Mesenchymal stem cell (in vitro differentiated cells and primary cell): ENCODE measurements at regions not wholly inside any gene's neighbourhood (a gene's known extent, or its start where the extent isn't known, plus 50 kb on each side); places are given as distances from the start of the nearest gene placed in this dataset.
A peak's percentile ranks its signal among the peaks of the same experiment; 100 is the strongest.

Source experiments
- DNase-seq: peaks from one replicate; pipeline ENCODE4 v3.0.0-alpha.2; 2013
- H2AFZ ChIP-seq: one replicate; pipeline ENCODE4 v1.6.1; 2013; ENCODE audit warnings: low read depth, mild to moderate bottlenecking, control low read depth, inconsistent platforms, low read length, moderate library complexity
- H2AK5ac ChIP-seq: 2 replicates; pipeline ENCODE4 v1.6.1; 2013; ENCODE audit warnings: low read length, moderate library complexity, mild to moderate bottlenecking, inconsistent platforms; ENCODE audit not compliant: severe bottlenecking
- H2BK120ac ChIP-seq: one replicate; pipeline ENCODE4 v1.6.1; 2013; ENCODE audit warnings: low read depth, mild to moderate bottlenecking, inconsistent platforms, low read length, moderate library complexity
- H2BK12ac ChIP-seq, 2 experiments: one replicate each; pipeline ENCODE4 v1.6.1; 2013; ENCODE audit warnings: inconsistent platforms in 2 of 2, low read length in 2 of 2, mild to moderate bottlenecking in 2 of 2, moderate library complexity in 2 of 2, control low read depth in 1 of 2
- H2BK15ac ChIP-seq: one replicate; pipeline ENCODE4 v1.6.1; 2013; ENCODE audit warnings: mild to moderate bottlenecking, low read depth, inconsistent platforms; ENCODE audit not compliant: poor library complexity, severe bottlenecking
- H2BK5ac ChIP-seq: 2 replicates; pipeline ENCODE4 v1.6.1; 2013; ENCODE audit warnings: low read depth, mild to moderate bottlenecking, low read length, control low read depth, inconsistent platforms; ENCODE audit not compliant: poor library complexity, severe bottlenecking
- H3K14ac ChIP-seq, 2 experiments: one replicate each; pipeline ENCODE4 v1.6.1; 2013; ENCODE audit warnings: inconsistent platforms in 2 of 2, low read length in 2 of 2, control low read depth in 1 of 2, mild to moderate bottlenecking in 1 of 2, moderate library complexity in 1 of 2
- H3K18ac ChIP-seq, 2 experiments: one replicate each; pipeline ENCODE4 v1.6.1; 2013; ENCODE audit warnings: inconsistent platforms in 2 of 2, low read length in 2 of 2, control low read depth in 1 of 2, low read depth in 1 of 2, mild to moderate bottlenecking in 1 of 2
- H3K23ac ChIP-seq, 2 experiments: one replicate each; pipeline ENCODE4 v1.6.1; 2013; ENCODE audit warnings: inconsistent platforms in 2 of 2, low read length in 2 of 2, mild to moderate bottlenecking in 2 of 2, moderate library complexity in 2 of 2, control low read depth in 1 of 2
- H3K27ac ChIP-seq: 2 replicates; pipeline ENCODE4 v1.5.1; 2013; ENCODE audit warnings: mild to moderate bottlenecking, moderate library complexity, low read length, control low read depth, inconsistent platforms; ENCODE audit not compliant: poor library complexity, severe bottlenecking
- H3K27me3 ChIP-seq, 2 experiments: 2 replicates each; pipeline versions ENCODE4 v1.6.1 to v1.7.0; 2013; ENCODE audit warnings: low read length in 2 of 2, mild to moderate bottlenecking in 2 of 2, moderate library complexity in 2 of 2, control low read depth in 1 of 2, inconsistent platforms in 1 of 2; ENCODE audit not compliant: control insufficient read depth in 1 of 2, insufficient read depth in 1 of 2
- H3K36me3 ChIP-seq, 2 experiments: 2 replicates each; pipeline versions ENCODE4 v1.6.1 to v1.7.0; 2013; ENCODE audit warnings: low read length in 2 of 2, control low read depth in 1 of 2, inconsistent platforms in 1 of 2, low read depth in 1 of 2, mild to moderate bottlenecking in 1 of 2; ENCODE audit not compliant: insufficient read depth in 2 of 2, control insufficient read depth in 1 of 2
- H3K4ac ChIP-seq, 2 experiments: one replicate each; pipeline ENCODE4 v1.6.1; 2013; ENCODE audit warnings: inconsistent platforms in 2 of 2, low read length in 2 of 2, mild to moderate bottlenecking in 2 of 2, moderate library complexity in 2 of 2, control low read depth in 1 of 2, low read depth in 1 of 2
- H3K4me1 ChIP-seq: 2 replicates; pipeline ENCODE4 v1.6.1; 2013; ENCODE audit warnings: low read depth, low read length, control low read depth; ENCODE audit not compliant: control insufficient read depth, insufficient read depth
- H3K4me2 ChIP-seq: 2 replicates; pipeline ENCODE4 v1.6.1; 2013; ENCODE audit warnings: low read length, mild to moderate bottlenecking, inconsistent platforms; ENCODE audit not compliant: poor library complexity, severe bottlenecking
- H3K4me3 ChIP-seq, 2 experiments: 2 replicates each; pipeline versions ENCODE4 v1.5.1 to v1.7.0; 2013; ENCODE audit warnings: low read length in 2 of 2, mild to moderate bottlenecking in 2 of 2, control low read depth in 1 of 2, low read depth in 1 of 2; ENCODE audit not compliant: insufficient read depth in 1 of 2
- H3K79me1 ChIP-seq: replicated peaks from 2 replicates; pipeline ENCODE4 v1.6.1; 2013; ENCODE audit warnings: mild to moderate bottlenecking, control low read depth, low read length, inconsistent platforms; ENCODE audit not compliant: poor library complexity, severe bottlenecking
- H3K9ac ChIP-seq: 2 replicates; pipeline ENCODE4 v1.7.0; 2013; ENCODE audit warnings: mild to moderate bottlenecking, low read length, moderate library complexity
- H3K9me3 ChIP-seq: 2 replicates; pipeline ENCODE4 v1.7.0; 2013; ENCODE audit warnings: mild to moderate bottlenecking, low read length; ENCODE audit not compliant: control insufficient read depth
- H4K8ac ChIP-seq: one replicate; pipeline ENCODE4 v1.6.1; 2013; ENCODE audit warnings: inconsistent platforms, mild to moderate bottlenecking, low read length, moderate library complexity
- H4K91ac ChIP-seq: one replicate; pipeline ENCODE4 v1.6.1; 2013; ENCODE audit warnings: mild to moderate bottlenecking, low read length, inconsistent platforms
- WGBS: methylation state at CpG from one replicate; pipeline ENCODE4 v1.1.7; 2013; ENCODE audit warnings: mixed read lengths; 5-methylcytosine and 5-hydroxymethylcytosine counted together

DNA sequence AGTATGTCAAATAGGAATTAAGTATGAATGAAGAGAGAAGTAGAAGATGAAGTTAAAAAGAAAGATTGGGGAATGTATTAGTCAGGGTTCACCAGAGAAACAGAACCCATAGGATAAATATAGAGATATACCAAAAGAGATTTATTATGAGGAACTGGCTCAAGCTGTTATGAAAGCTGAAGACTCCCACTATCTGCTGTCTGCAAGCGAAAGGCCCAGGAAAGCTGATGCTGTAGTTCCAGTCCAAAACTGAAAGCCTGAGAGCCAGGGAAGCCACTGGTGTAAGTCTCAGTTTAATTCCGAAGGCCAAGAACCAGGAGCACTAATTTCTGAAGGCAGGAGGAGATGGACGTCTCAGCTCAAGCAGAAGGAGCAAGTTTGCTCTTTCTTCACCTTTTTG, 200.9 kb upstream of the FN1 start:
- no peak overlapping the region for H2BK5ac ChIP-seq
- peak overlapping the region in 1 of 2 experiments; percentile 7 for H3K18ac ChIP-seq
- peaks cover 0 to 2% of the 10 kb centered on the region in 2 experiments for H3K36me3 ChIP-seq

GRCh38 chr2:215635788-215636139, 199.9 kb upstream of the FN1 start:
- H3K4me1 ChIP-seq = no peaks in the 10 kb centered on the region
- no peak overlapping the region for H4K8ac ChIP-seq
- no peak overlapping the region for H2BK120ac ChIP-seq
- no peak overlapping the region for H3K27ac ChIP-seq
- no peak overlapping the region for H2AFZ ChIP-seq
- no peak overlapping the region for H2AK5ac ChIP-seq
- no peak overlapping the region for H2BK5ac ChIP-seq
- H3K36me3 ChIP-seq = peaks cover 0 to 2% of the 10 kb centered on the region in 2 experiments
- H3K9ac ChIP-seq = no peak overlapping the region
- no peaks in the 10 kb centered on the region for H3K79me1 ChIP-seq
- no peak overlapping the region for H3K14ac ChIP-seq
- H3K4ac ChIP-seq = no peak overlapping the region
- no peak overlapping the region for H3K4me2 ChIP-seq
- 23% methylated on average over 2 of the region's 2 CpGs for WGBS
- peaks cover 55% of the 10 kb centered on the region for H3K9me3 ChIP-seq
- no peak overlapping the region for H2BK15ac ChIP-seq
- no peak overlapping the region for H3K18ac ChIP-seq
- H4K91ac ChIP-seq = no peak overlapping the region
- no peak overlapping the region for H3K23ac ChIP-seq
- no peaks in the 10 kb centered on the region for H3K27me3 ChIP-seq
- H3K4me3 ChIP-seq = no peak overlapping the region
- H2BK12ac ChIP-seq = no peak overlapping the region
- DNase-seq = peak; percentile 53

More for the DNA sequence above, 200.9 kb upstream of the FN1 start:
- H3K27me3 ChIP-seq = no peaks in the 10 kb centered on the region
- no peak overlapping the region for H2AFZ ChIP-seq
- no peak overlapping the region for H2BK15ac ChIP-seq
- 94% methylated on average over 3 of the region's 3 CpGs for WGBS
- H3K4me3 ChIP-seq = no peak overlapping the region
- H4K8ac ChIP-seq = no peak overlapping the region
- no peak overlapping the region for H3K9ac ChIP-seq
- no peak overlapping the region for H3K4me2 ChIP-seq
- H2AK5ac ChIP-seq = no peak overlapping the region
- no peak overlapping the region for H4K91ac ChIP-seq
- no peak overlapping the region for H3K14ac ChIP-seq
- no peak overlapping the region for H2BK12ac ChIP-seq
- peaks cover 51% of the 10 kb centered on the region for H3K9me3 ChIP-seq
- H3K23ac ChIP-seq = no peak overlapping the region
- DNase-seq = no peak
- H2BK120ac ChIP-seq = no peak overlapping the region
- no peaks in the 10 kb centered on the region for H3K79me1 ChIP-seq
- H3K4me1 ChIP-seq = no peaks in the 10 kb centered on the region
- no peak overlapping the region for H3K4ac ChIP-seq
- no peak overlapping the region for H3K27ac ChIP-seq

- no peak overlapping the region for H2BK120ac ChIP-seq
- no peak for DNase-seq
- H3K4me1 ChIP-seq = no peaks in the 10 kb centered on the region
- H3K9ac ChIP-seq = no peak overlapping the region
- peaks cover 59% of the 10 kb centered on the region for H3K9me3 ChIP-seq
- H3K79me1 ChIP-seq = no peaks in the 10 kb centered on the region
- no peak overlapping the region for H3K4me2 ChIP-seq
- peak overlapping the region; percentile 23 to 63 for H2BK12ac ChIP-seq
- H2BK5ac ChIP-seq = no peak overlapping the region
- peaks cover 0 to 2% of the 10 kb centered on the region in 2 experiments for H3K36me3 ChIP-seq
- H4K8ac ChIP-seq = peak overlapping the region; percentile 45
- H3K14ac ChIP-seq = no peak overlapping the region
- H2AK5ac ChIP-seq = peak overlapping the region; percentile 61
- H2BK15ac ChIP-seq = no peak overlapping the region
- no peak overlapping the region for H3K27ac ChIP-seq
- H3K4me3 ChIP-seq = no peak overlapping the region
- H3K4ac ChIP-seq = peak overlapping the region in 1 of 2 experiments; percentile 14
- peak overlapping the region; percentile 39 for H4K91ac ChIP-seq
- H3K18ac ChIP-seq = peak overlapping the region; percentile 41 to 62
- no peaks in the 10 kb centered on the region for H3K27me3 ChIP-seq
- H2AFZ ChIP-seq = no peak overlapping the region
- no peak overlapping the region for H3K23ac ChIP-seq
Observed at GRCh38 chr2:215635071-215635787, 199.4 kb upstream of the FN1 start.

- H2BK15ac ChIP-seq = no peak overlapping the region
- H3K4me2 ChIP-seq = no peak overlapping the region
- no peak overlapping the region for H2BK12ac ChIP-seq
- H2BK5ac ChIP-seq = no peak overlapping the region
- no peak overlapping the region for H3K18ac ChIP-seq
- no peak overlapping the region for H2AFZ ChIP-seq
- no peak overlapping the region for H3K4ac ChIP-seq
- no peak overlapping the region for H4K8ac ChIP-seq
- H3K36me3 ChIP-seq = no peaks in the 10 kb centered on the region
- H3K27ac ChIP-seq = no peak overlapping the region
- no peak overlapping the region for H3K23ac ChIP-seq
- H3K9me3 ChIP-seq = peaks cover 40% of the 10 kb centered on the region
- no peak overlapping the region for H3K9ac ChIP-seq
- H3K27me3 ChIP-seq = no peaks in the 10 kb centered on the region
- no peak for DNase-seq
- H3K14ac ChIP-seq = no peak overlapping the region
- H3K4me3 ChIP-seq = no peak overlapping the region
- no peaks in the 10 kb centered on the region for H3K79me1 ChIP-seq
- no peak overlapping the region for H4K91ac ChIP-seq
- H2AK5ac ChIP-seq = no peak overlapping the region
- H3K4me1 ChIP-seq = no peaks in the 10 kb centered on the region
- no peak overlapping the region for H2BK120ac ChIP-seq
Observed at GRCh38 chr2:215633360-215633759, 197.5 kb upstream of the FN1 start.
